Loucy (cell line): ENCODE measurements at regions not wholly inside any gene's neighbourhood (a gene's known extent, or its start where the extent isn't known, plus 50 kb on each side); places are given as distances from the start of the nearest gene placed in this dataset.

Experiments used
- EZH2phosphoT487 ChIP-seq: fragments of 200-600 bp; IDR thresholded peaks from 2 replicates; pipeline ENCODE4 v1.6.1; 2018; ENCODE audit warnings: antibody characterized with exemption, mild to moderate bottlenecking, moderate library complexity, borderline replicate concordance
- TF ChIP-seq, protein P1 (sequence below): fragments of 200-600 bp; sonication (generic); conservative IDR thresholded peaks from 2 replicates; pipeline ENCODE4 v1.5.1; 2014; ENCODE audit warnings: mild to moderate bottlenecking, antibody characterized with exemption, low read length

DNA sequence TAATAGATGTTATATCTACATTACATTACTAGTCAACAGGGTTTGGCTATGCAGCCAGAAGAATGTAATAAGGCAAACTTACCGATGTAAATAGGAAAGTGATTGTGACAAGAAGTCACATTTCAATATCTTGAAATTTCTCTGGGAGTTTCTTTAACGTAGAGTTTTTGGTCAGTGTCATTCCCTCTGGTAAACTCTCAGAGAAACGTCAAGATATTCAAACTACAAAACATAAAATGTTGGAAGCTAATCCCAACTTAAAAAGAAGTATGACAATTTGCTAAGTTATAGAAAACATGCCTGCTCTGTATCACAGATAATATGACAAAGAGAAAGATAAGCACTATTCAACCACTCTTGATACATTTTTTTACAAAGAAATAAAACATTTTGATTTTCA is 111.2 kb upstream of the PRICKLE2 start:
- TF ChIP-seq, protein P1, sequence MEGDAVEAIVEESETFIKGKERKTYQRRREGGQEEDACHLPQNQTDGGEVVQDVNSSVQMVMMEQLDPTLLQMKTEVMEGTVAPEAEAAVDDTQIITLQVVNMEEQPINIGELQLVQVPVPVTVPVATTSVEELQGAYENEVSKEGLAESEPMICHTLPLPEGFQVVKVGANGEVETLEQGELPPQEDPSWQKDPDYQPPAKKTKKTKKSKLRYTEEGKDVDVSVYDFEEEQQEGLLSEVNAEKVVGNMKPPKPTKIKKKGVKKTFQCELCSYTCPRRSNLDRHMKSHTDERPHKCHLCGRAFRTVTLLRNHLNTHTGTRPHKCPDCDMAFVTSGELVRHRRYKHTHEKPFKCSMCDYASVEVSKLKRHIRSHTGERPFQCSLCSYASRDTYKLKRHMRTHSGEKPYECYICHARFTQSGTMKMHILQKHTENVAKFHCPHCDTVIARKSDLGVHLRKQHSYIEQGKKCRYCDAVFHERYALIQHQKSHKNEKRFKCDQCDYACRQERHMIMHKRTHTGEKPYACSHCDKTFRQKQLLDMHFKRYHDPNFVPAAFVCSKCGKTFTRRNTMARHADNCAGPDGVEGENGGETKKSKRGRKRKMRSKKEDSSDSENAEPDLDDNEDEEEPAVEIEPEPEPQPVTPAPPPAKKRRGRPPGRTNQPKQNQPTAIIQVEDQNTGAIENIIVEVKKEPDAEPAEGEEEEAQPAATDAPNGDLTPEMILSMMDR = no peak
- TF ChIP-seq EZH2phosphoT487 = no peak
